K562 (cell line): ENCODE measurements at regions not wholly inside any gene's neighbourhood (a gene's known extent, or its start where the extent isn't known, plus 50 kb on each side); places are given as distances from the start of the nearest gene placed in this dataset.

Experiments used
- ATAC-seq: fragments of 200-7000 bp; cut with Tn5 transposase; 3 replicates; pipeline ENCODE4 v1.9.1; 2020; ENCODE audit warnings: moderate library complexity
- BruUV-seq: library from RNA; stranded (reverse); fragments of 400-500 nt; replicated peaks from 2 replicates; lab custom pipeline; 2021; lab: Mats Ljungman, UMichigan
- CTCF ChIA-PET: fragments of 300-600 bp; formaldehyde crosslinking; extraction: SDS; loops from one replicate; lab custom pipeline; 2021; ENCODE audit warnings: low intra/inter-chr PET ratio; lab: Yijun Ruan, JAX
- POLR2A ChIA-PET: fragments of 300-600, 350-650 bp; sonication (Branson Sonifier 250); formaldehyde crosslinking; extraction: SDS; loops from one replicate; lab custom pipeline; 2021; ENCODE audit warnings: antibody characterized with exemption, inconsistent platforms; lab: Yijun Ruan, JAX
- DNase-seq, 4 experiments: peaks; one replicate each; pipeline versions ENCODE4 v3.0.0 to v3.0.0-alpha.2; 2011 to 2018; ENCODE audit warnings: low spot score in 3 of 4, mixed read lengths in 3 of 4; ENCODE audit errors: extremely low read depth in 1 of 4
- FAIRE-seq: peaks from 2 replicates; lab custom pipeline; 2011; peaks lifted over from hg19 to GRCh38; lab: Jason Lieb, UNC
- H2AFZ ChIP-seq: 2 replicates; pipeline ENCODE4 v1.6.0; 2011; ENCODE audit warnings: low read depth, low read length, control low read depth, inconsistent platforms
- H3K27ac ChIP-seq: fragments of 200-600 bp; 3 replicates; pipeline ENCODE4 v1.8.0; 2011; ENCODE audit warnings: low read depth, mild to moderate bottlenecking, control low read depth, inconsistent platforms, low read length, moderate library complexity, mixed read lengths; ENCODE audit errors: extremely low read depth
- H3K27me3 ChIP-seq, 2 experiments: fragments of 300-600 bp in 1 of 2; 2 replicates in 1 of 2; 3 replicates in 1 of 2; pipeline versions ENCODE4 v1.6.0 to v1.8.0; 2011; ENCODE audit warnings: inconsistent platforms in 2 of 2, low read length in 2 of 2, mild to moderate bottlenecking in 1 of 2, mixed read lengths in 1 of 2, moderate library complexity in 1 of 2; ENCODE audit not compliant: control insufficient read depth in 2 of 2, insufficient read depth in 2 of 2
- H3K36me3 ChIP-seq: fragments of 300-600 bp; 3 replicates; pipeline ENCODE4 v1.8.0; 2011; ENCODE audit warnings: mild to moderate bottlenecking, low read length, inconsistent platforms; ENCODE audit not compliant: control insufficient read depth, insufficient read depth
- H3K4me1 ChIP-seq, 2 experiments: fragments of 200-600 bp in 1 of 2; replicated peaks in 1 of 2; 2 replicates in 1 of 2; 3 replicates in 1 of 2; pipeline versions ENCODE4 v1.5.1 to v1.8.0; 2011; ENCODE audit warnings: inconsistent platforms in 2 of 2, low read length in 2 of 2, mild to moderate bottlenecking in 1 of 2, mixed read lengths in 1 of 2, moderate library complexity in 1 of 2; ENCODE audit not compliant: control insufficient read depth in 2 of 2, insufficient read depth in 2 of 2
- H3K4me2 ChIP-seq: 2 replicates; pipeline ENCODE4 v1.6.1; 2011; ENCODE audit warnings: low read length, control low read depth, inconsistent platforms, mixed read lengths; ENCODE audit not compliant: insufficient read depth
- H3K4me3 ChIP-seq: fragments of 200-600 bp; sonication (generic), shearing (Covaris generic); 2 replicates; pipeline ENCODE4 v1.5.1; 2016; ENCODE audit warnings: control low read depth, inconsistent platforms
- H3K79me2 ChIP-seq: fragments of 200-600 bp; 3 replicates; pipeline ENCODE4 v1.8.0; 2011; ENCODE audit warnings: low read length, inconsistent platforms; ENCODE audit not compliant: control insufficient read depth, insufficient read depth
- H3K9ac ChIP-seq, 2 experiments: 2 replicates each; pipeline versions ENCODE4 v1.6.0 to v1.6.1; 2011; ENCODE audit warnings: low read depth in 2 of 2, low read length in 2 of 2, control low read depth in 1 of 2, inconsistent platforms in 1 of 2, mild to moderate bottlenecking in 1 of 2, mixed read lengths in 1 of 2; ENCODE audit not compliant: insufficient read depth in 1 of 2
- H3K9me1 ChIP-seq: one replicate; pipeline ENCODE4 v1.6.0; 2011; ENCODE audit warnings: inconsistent platforms, mild to moderate bottlenecking, low read length, moderate library complexity; ENCODE audit not compliant: control insufficient read depth, insufficient read depth
- H3K9me3 ChIP-seq: replicated peaks from 2 replicates; pipeline ENCODE4 v1.5.1; 2011; ENCODE audit warnings: low read depth, low read length, inconsistent platforms; ENCODE audit not compliant: control insufficient read depth, insufficient read depth
- H4K20me1 ChIP-seq: replicated peaks from 2 replicates; pipeline ENCODE4 v1.6.1; 2011; ENCODE audit warnings: low read length, inconsistent platforms, mixed read lengths; ENCODE audit not compliant: control insufficient read depth, insufficient read depth
- EP300 ChIP-seq: IDR thresholded peaks from 2 replicates; pipeline ENCODE4 v1.6.1; 2012; ENCODE audit warnings: low read length, improper control_type of control experiment
- ESRRA ChIP-seq: fragments of 450-650 bp; IDR thresholded peaks from 2 replicates; pipeline ENCODE4 v1.6.1; 2014; ENCODE audit warnings: low read depth, mild to moderate bottlenecking, moderate library complexity, borderline replicate concordance
- ILF3 ChIP-seq: fragments of 450-650 bp; IDR thresholded peaks from 2 replicates; pipeline ENCODE4 v1.6.1; 2018; ENCODE audit warnings: antibody characterized with exemption, mild to moderate bottlenecking, moderate library complexity, borderline replicate concordance
- MYC ChIP-seq, 2 experiments: fragments of 250-450 bp in 1 of 2; sonication (Bioruptor Pico) in 1 of 2; IDR thresholded peaks; 2 replicates each; pipeline versions ENCODE4 v1.5.1 to v1.6.1; 2012 to 2021; ENCODE audit warnings: low read depth in 2 of 2, borderline replicate concordance in 1 of 2, improper control_type of control experiment in 1 of 2, low read length in 1 of 2, mild to moderate bottlenecking in 1 of 2, moderate library complexity in 1 of 2
- NCOA4 ChIP-seq: fragments of 450-650 bp; IDR thresholded peaks from 2 replicates; pipeline ENCODE4 v1.6.1; 2018; ENCODE audit warnings: mild to moderate bottlenecking; ENCODE audit not compliant: partially characterized antibody
- TAF1 ChIP-seq: IDR thresholded peaks from 2 replicates; pipeline ENCODE4 v1.6.1; 2011; ENCODE audit warnings: mild to moderate bottlenecking, low read length, moderate library complexity; ENCODE audit not compliant: insufficient read depth, control insufficient read depth, severe bottlenecking; ENCODE audit errors: extremely low read depth
- ZNF174 ChIP-seq: fragments of 250-450 bp; sonication (Bioruptor Pico); IDR thresholded peaks from 2 replicates; pipeline ENCODE4 v1.4.0; 2020; ENCODE audit warnings: mild to moderate bottlenecking
- WGBS: fragments of 100-300 bp; shearing (Covaris generic); methylation state at CpG from one replicate; pipeline ENCODE4 v1.1.6; 2016; ENCODE audit warnings: low coverage, mixed read lengths; ENCODE audit not compliant: insufficient coverage; ENCODE audit errors: missing lambda C conversion rate; 5-methylcytosine and 5-hydroxymethylcytosine counted together
- in situ Hi-C: fragments of 300-500 bp; cut with MboI; formaldehyde crosslinking; loops from 4 replicates; pipeline ENCODE4 v1.15.0; 2018; ENCODE audit warnings: inconsistent platforms, mixed read lengths
- intact Hi-C: fragments of 100-400 bp; cut with micrococcal nuclease; formaldehyde crosslinking; loops from 2 replicates; pipeline ENCODE4 v1.14.2; 2022
- TF ChIP-seq, protein P1 (sequence below): sonication (generic); formaldehyde crosslinking; IDR thresholded peaks from 2 replicates; pipeline ENCODE4 v1.8.1; 2022; ENCODE audit warnings: missing genetic modification reagents
- TF ChIP-seq, protein P2 (sequence below): IDR thresholded peaks from 3 replicates; pipeline ENCODE4 v1.6.1; 2011; ENCODE audit warnings: borderline replicate concordance, mild to moderate bottlenecking, moderate library complexity; ENCODE audit not compliant: insufficient read length; ENCODE audit errors: extremely low read depth
- TF ChIP-seq, protein P3 (sequence below): fragments of 250-450 bp; sonication (Bioruptor Pico); IDR thresholded peaks from 2 replicates; pipeline ENCODE4 v1.4.0; 2020; ENCODE audit warnings: mild to moderate bottlenecking, moderate library complexity
- TF ChIP-seq, protein P4 (sequence below): fragments of 450-650 bp; conservative IDR thresholded peaks from 2 replicates; pipeline ENCODE4 v1.6.1; 2016; ENCODE audit warnings: missing genetic modification characterization, low read depth, mild to moderate bottlenecking, control low read depth, missing compliant biosample characterization

DNA sequence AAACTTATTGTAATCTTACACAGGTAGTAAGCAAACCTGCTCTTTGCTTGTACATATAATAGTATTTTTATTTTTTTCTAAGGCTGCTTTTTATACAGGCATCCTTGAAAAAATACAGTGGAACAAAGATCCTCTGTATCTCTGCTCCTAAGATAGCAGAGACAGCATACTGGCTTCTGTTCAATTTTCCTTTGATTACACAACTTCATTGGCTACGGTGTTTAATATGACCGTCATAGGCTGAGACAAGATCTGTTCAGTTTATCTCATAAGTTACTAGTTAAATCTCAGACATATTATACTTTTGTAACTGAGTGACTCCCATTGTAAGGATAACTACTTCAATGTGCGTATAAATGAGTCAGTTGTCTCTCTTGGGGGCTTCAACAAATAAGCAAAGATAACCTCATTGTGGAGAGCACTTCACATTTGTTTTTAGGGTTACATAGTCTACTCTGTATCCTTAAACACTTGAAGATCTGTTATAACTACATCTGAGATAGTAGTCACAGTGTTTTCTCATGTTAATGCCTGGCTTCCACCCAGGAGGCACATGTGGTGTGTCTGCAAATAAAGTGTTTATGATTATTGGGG, 166.1 kb downstream of the KDM5D start:
- no peak overlapping the region for H3K4me2 ChIP-seq
- no peak for FAIRE-seq
- H2AFZ ChIP-seq: no peak overlapping the region
- TF ChIP-seq TAF1: no peak
- TF ChIP-seq, protein P1, sequence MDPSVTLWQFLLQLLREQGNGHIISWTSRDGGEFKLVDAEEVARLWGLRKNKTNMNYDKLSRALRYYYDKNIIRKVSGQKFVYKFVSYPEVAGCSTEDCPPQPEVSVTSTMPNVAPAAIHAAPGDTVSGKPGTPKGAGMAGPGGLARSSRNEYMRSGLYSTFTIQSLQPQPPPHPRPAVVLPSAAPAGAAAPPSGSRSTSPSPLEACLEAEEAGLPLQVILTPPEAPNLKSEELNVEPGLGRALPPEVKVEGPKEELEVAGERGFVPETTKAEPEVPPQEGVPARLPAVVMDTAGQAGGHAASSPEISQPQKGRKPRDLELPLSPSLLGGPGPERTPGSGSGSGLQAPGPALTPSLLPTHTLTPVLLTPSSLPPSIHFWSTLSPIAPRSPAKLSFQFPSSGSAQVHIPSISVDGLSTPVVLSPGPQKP (CRISPR knock-in tag): no peak
- TF ChIP-seq, protein P2, sequence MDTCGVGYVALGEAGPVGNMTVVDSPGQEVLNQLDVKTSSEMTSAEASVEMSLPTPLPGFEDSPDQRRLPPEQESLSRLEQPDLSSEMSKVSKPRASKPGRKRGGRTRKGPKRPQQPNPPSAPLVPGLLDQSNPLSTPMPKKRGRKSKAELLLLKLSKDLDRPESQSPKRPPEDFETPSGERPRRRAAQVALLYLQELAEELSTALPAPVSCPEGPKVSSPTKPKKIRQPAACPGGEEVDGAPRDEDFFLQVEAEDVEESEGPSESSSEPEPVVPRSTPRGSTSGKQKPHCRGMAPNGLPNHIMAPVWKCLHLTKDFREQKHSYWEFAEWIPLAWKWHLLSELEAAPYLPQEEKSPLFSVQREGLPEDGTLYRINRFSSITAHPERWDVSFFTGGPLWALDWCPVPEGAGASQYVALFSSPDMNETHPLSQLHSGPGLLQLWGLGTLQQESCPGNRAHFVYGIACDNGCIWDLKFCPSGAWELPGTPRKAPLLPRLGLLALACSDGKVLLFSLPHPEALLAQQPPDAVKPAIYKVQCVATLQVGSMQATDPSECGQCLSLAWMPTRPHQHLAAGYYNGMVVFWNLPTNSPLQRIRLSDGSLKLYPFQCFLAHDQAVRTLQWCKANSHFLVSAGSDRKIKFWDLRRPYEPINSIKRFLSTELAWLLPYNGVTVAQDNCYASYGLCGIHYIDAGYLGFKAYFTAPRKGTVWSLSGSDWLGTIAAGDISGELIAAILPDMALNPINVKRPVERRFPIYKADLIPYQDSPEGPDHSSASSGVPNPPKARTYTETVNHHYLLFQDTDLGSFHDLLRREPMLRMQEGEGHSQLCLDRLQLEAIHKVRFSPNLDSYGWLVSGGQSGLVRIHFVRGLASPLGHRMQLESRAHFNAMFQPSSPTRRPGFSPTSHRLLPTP: no peak
- no peak for TF ChIP-seq EP300
- TF ChIP-seq ZNF174 (CRISPR knock-in tag): no peak
- no peak for TF ChIP-seq ILF3
- no peak for TF ChIP-seq MYC (IDR thresholded peaks at IDR 0.05; ENCODE audit: low read depth, low read length)
- no peak for TF ChIP-seq MYC (CRISPR knock-in tag; IDR thresholded peaks at IDR 0.05; ENCODE audit: borderline replicate concordance, low read depth)
- TF ChIP-seq, protein P3, sequence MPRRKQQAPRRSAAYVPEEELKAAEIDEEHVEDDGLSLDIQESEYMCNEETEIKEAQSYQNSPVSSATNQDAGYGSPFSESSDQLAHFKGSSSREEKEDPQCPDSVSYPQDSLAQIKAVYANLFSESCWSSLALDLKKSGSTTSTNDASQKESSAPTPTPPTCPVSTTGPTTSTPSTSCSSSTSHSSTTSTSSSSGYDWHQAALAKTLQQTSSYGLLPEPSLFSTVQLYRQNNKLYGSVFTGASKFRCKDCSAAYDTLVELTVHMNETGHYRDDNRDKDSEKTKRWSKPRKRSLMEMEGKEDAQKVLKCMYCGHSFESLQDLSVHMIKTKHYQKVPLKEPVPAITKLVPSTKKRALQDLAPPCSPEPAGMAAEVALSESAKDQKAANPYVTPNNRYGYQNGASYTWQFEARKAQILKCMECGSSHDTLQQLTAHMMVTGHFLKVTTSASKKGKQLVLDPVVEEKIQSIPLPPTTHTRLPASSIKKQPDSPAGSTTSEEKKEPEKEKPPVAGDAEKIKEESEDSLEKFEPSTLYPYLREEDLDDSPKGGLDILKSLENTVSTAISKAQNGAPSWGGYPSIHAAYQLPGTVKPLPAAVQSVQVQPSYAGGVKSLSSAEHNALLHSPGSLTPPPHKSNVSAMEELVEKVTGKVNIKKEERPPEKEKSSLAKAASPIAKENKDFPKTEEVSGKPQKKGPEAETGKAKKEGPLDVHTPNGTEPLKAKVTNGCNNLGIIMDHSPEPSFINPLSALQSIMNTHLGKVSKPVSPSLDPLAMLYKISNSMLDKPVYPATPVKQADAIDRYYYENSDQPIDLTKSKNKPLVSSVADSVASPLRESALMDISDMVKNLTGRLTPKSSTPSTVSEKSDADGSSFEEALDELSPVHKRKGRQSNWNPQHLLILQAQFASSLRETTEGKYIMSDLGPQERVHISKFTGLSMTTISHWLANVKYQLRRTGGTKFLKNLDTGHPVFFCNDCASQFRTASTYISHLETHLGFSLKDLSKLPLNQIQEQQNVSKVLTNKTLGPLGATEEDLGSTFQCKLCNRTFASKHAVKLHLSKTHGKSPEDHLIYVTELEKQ (CRISPR knock-in tag): no peak
- no peak for TF ChIP-seq NCOA4
- TF ChIP-seq, protein P4, sequence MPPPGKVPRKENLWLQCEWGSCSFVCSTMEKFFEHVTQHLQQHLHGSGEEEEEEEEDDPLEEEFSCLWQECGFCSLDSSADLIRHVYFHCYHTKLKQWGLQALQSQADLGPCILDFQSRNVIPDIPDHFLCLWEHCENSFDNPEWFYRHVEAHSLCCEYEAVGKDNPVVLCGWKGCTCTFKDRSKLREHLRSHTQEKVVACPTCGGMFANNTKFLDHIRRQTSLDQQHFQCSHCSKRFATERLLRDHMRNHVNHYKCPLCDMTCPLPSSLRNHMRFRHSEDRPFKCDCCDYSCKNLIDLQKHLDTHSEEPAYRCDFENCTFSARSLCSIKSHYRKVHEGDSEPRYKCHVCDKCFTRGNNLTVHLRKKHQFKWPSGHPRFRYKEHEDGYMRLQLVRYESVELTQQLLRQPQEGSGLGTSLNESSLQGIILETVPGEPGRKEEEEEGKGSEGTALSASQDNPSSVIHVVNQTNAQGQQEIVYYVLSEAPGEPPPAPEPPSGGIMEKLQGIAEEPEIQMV (tag): no peak
- no peak for TF ChIP-seq ESRRA

More for the DNA sequence above, 166.1 kb downstream of the KDM5D start:
- H3K4me3 ChIP-seq: no peak overlapping the region
- no peaks in the 10 kb centered on the region for H3K9me3 ChIP-seq
- no peaks in the 10 kb centered on the region for H4K20me1 ChIP-seq
- WGBS: no CpG with 5 or more reads among the region's 3 CpGs
- no peaks in the 10 kb centered on the region for H3K4me1 ChIP-seq
- no peak overlapping the region for H3K27ac ChIP-seq
- CTCF ChIA-PET: no interaction called here
- H3K79me2 ChIP-seq: no peaks in the 10 kb centered on the region
- H3K9ac ChIP-seq: no peak overlapping the region
- in situ Hi-C loops: no loop called here
- H3K36me3 ChIP-seq: no peaks in the 10 kb centered on the region
- POLR2A ChIA-PET: no interaction called here
- ATAC-seq: no peak
- no peaks in the 10 kb centered on the region for H3K9me1 ChIP-seq
- intact Hi-C loops: no loop called here
- DNase-seq: no peak
- no TSS peak for BruUV-seq
- no peaks in the 10 kb centered on the region for H3K27me3 ChIP-seq
